Esophagus squamous epithelium (tissue), 4 donors: ENCODE measurements at regions not wholly inside any gene's neighbourhood (a gene's known extent, or its start where the extent isn't known, plus 50 kb on each side); places are given as distances from the start of the nearest gene placed in this dataset.

Source experiments
- POLR2A ChIP-seq, 4 donors: fragments of 450-650 bp; IDR thresholded peaks; one replicate each; pipeline ENCODE4 v1.6.1; 2017; ENCODE audit warnings: antibody characterized with exemption in 4 of 4, mild to moderate bottlenecking in 4 of 4, moderate library complexity in 3 of 4
- TF ChIP-seq, protein P1 (sequence below), 6 experiments: fragments of 450-650 bp in 4 of 6; fragments of 200-600 bp in 2 of 6; sonication (generic) in 2 of 6; IDR thresholded peaks; one replicate each; pipeline ENCODE4 v1.5.1; 2016 to 2019; ENCODE audit warnings: antibody characterized with exemption in 6 of 6, mild to moderate bottlenecking in 4 of 6, moderate library complexity in 4 of 6

DNA sequence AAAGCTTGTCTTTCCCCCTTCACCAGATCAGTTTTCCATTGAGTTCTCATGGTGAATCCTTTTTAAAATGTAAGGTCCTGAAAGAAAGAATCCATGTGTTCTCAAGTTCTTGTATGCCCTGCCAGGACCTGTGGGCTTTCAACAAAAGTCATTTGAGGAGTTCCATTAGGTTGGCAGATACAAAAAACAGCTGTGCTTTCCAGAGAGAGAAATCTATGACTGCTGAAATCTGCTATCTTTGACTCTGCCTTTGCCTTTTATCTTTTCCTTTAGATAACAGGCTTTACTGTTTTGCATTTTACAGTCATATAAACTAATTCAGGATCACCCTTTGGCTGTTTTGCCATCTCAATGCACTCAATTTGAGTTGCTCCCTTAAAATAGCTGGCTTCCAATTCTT, 59.7 kb downstream of the CXCR4 start:
- TF ChIP-seq, protein P1, sequence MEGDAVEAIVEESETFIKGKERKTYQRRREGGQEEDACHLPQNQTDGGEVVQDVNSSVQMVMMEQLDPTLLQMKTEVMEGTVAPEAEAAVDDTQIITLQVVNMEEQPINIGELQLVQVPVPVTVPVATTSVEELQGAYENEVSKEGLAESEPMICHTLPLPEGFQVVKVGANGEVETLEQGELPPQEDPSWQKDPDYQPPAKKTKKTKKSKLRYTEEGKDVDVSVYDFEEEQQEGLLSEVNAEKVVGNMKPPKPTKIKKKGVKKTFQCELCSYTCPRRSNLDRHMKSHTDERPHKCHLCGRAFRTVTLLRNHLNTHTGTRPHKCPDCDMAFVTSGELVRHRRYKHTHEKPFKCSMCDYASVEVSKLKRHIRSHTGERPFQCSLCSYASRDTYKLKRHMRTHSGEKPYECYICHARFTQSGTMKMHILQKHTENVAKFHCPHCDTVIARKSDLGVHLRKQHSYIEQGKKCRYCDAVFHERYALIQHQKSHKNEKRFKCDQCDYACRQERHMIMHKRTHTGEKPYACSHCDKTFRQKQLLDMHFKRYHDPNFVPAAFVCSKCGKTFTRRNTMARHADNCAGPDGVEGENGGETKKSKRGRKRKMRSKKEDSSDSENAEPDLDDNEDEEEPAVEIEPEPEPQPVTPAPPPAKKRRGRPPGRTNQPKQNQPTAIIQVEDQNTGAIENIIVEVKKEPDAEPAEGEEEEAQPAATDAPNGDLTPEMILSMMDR (IDR thresholded peaks at IDR 0.05): no peak
- TF ChIP-seq POLR2A (IDR thresholded peaks at IDR 0.05): no peak
